HG03103 (cell line): ENCODE measurements at regions not wholly inside any gene's neighbourhood (a gene's known extent, or its start where the extent isn't known, plus 50 kb on each side); places are given as distances from the start of the nearest gene placed in this dataset.
"Not testable (repeated sequence)": the region's sequence is repeated elsewhere in the genome, so short reads cannot be mapped to it uniquely, and the experiment has no call there.

ENCODE experiments used
- ATAC-seq: cut with Tn5 transposase; IDR thresholded peaks from one replicate; pipeline ENCODE4 v1.9.1; 2021; ENCODE audit warnings: low read depth; ENCODE audit not compliant: unreplicated experiment

DNA sequence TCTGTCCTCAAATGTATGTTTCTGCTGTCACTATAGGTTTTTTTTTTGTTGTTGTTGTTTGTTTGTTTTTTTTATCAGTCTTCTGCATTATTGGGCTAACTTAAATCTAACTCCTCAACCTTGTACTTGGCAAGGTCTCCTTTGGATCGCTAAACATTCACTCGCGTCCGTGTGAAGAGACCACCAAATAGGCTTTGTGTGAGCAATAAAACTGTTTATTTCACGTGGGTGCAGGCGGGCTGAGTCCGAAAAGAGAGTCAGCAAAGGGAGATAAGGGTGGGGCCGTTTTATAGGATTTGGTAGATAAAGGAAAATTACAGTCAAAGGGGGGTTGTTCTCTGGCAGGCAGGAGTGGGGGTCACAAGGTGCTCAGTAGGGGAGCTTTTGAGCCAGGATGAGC lies 845.6 kb upstream of the ANO3 start:
- not testable (repeated sequence) for ATAC-seq

DNA sequence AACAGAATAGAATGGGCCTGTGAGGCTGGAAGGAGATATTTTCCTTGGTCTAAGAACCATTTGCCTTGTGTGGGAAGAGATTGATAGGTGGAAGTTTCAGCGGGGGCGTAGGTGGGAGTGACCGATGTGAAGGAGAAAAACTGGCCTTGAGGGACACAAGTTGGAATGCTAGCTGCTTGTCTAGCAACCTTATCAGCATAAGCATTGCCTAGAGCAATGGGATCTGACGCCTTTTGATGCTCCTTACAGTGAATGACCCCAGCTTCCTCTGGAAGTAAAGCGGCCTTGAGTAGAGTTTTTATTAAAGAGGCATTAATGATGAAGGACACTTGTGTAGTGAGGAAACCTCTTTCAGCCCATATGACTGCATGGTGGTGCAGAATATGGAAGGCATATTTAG lies 843.8 kb upstream of the ANO3 start:
- ATAC-seq, result not testable (repeated sequence)

GRCh38 chr11:25501426-25501825 lies 830.5 kb upstream of the ANO3 start:
- ATAC-seq, result not testable (repeated sequence)

DNA sequence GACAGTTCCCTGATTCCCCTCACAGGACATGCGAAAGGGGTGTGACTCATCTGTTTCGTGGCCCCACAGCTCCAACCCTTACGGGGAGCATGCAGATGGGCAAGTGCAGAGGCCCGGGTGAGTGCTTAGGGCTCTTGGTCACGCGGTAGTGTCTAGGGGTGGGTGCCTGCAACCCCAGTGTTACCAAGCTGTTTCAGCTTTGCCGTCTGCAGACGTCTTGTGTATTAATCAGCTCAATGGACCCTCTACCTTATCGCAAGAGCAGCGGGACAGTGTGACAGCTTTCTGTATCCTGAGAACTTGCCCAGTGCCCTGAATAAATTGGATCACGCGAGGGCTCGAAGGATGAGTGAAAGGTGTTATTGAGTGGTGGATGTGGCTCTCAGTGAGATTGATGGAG lies 816.4 kb upstream of the ANO3 start:
- no peak for ATAC-seq

DNA sequence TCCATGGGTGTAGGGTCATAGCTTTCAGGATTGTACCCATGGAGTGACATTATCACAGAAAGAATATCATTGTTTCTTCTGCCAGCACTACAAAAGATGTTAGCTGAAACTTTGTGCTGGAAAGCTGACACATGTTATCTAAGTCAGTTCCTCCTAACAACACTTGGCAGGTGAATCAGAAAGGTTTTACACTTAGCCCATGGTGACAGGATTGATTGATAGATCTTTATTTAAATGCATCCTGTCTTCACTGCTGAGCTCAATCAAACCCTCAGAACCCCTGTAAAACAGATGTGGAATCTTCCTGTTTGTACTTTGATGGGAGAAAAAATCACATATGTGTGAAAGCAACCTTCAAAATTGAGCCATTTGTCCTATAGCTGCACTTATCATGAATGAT lies 811.5 kb upstream of the ANO3 start:
- no peak for ATAC-seq

GRCh38 chr11:25527841-25528240 lies 804.1 kb upstream of the ANO3 start:
- no peak for ATAC-seq

DNA sequence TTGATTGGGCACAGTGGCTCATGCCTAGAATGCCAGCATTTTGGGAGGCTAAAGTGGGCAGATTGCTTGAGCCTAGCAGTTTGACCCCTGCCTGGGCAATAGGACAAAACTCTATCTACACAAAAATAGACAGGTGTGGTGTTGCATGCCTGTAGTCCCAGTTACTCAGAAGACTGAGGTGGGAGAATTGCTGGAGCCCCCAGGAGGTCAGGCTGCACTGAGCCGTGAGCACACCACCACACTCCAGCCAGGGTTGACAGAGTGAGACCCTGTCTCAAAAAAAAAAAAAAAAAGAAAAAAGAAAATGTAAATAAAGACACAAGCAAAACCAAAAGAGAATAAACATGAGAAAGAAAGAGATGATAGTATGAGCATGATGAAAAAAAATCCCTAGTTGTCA lies 802.4 kb upstream of the ANO3 start:
- ATAC-seq, result no peak

DNA sequence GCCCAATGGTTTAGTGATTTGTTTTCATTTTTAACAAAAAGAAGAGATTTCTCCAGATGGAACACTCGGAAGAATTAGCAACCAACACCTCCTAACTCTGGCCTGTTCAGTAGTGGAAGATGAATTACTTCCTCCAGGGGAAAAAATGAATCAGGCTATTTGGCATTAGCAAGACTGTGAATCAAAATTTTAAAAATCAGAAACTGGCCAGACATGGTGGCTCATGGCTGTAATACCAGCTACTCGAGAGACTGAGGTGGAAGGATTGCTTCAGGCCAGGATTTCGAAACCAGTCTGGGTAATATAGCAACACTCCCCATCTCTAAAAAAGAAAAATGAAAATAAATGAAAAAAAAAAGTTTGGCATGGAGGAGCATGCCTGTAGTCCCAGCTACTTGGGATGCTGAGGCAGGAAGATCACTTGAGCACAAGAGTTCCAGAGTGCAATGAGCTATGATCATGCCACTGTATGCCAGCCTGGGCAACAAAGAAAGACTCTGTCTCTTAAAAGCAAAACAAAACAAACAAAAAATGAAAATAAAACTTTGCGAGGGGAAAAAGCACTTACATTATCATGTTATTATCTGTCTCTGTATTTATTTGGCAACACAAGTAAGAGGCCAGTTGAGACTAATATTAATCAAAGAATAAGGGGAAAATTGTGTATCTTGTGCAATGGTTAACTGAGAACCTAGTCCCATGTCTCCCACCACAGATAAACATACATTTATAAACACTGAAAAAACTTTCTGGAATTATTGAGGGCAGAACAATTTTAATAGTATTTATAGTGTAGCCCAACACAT lies 796.3 kb upstream of the ANO3 start:
- no peak for ATAC-seq

GRCh38 chr11:25536289-25536688 lies 795.6 kb upstream of the ANO3 start:
- ATAC-seq, result no peak

DNA sequence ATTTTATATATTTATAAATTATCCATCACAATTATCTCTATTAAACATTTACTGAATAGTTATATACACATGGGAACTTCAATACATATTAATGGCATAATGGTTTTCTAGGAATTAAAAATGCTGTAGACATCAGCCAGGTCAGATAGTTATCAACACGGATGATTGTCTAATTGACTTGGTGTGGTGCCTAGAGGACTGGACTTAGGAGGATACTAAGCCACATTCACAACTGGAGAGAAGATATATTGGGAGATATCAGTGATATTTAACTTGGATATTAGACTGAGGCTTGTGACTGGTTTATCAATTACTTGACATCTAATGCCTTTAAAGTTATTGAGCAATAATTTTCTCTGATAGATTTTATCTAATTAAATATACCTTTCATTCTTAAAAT lies 794.5 kb upstream of the ANO3 start:
- ATAC-seq, result no peak

- no peak for ATAC-seq
Measured at GRCh38 chr11:25547292-25547691, 784.6 kb upstream of the ANO3 start.

DNA sequence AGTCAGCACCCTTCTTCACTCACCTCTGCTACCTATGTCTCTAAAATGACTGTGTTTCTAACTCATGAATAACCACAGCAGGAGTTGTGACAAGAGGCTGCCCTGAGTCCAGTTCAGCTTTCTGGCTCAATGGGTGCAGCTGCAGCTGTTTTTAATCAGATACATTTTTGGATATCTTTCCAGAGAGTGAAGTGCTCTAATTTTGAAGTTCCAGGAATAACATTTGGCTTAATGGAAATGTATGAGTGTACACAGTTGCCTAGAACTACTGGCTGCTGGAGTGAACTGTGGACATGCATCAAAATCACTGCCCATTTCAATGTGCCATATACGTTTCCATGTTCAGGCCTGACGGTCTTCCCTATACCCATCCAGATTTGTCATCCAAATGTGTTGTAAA lies 769.5 kb upstream of the ANO3 start:
- ATAC-seq, result no peak

DNA sequence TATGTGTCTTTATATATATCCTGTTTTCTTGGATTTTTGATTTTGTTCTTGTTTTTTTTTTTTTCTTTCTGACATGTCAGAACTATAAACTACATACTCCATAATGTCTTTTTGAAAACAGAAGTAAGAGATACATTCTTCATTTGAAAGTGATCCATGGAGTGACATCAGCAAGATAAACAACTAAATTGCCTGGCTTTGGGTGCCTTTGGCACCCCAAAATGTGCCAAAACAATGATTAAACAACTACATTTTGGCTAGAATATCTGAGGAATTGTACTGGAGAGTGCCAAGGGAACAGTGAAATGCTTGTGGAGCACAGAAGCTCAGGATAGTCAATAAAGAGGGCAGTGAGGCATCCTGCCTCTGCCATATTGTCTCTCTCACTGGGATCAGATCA lies 766.1 kb upstream of the ANO3 start:
- ATAC-seq, result no peak

DNA sequence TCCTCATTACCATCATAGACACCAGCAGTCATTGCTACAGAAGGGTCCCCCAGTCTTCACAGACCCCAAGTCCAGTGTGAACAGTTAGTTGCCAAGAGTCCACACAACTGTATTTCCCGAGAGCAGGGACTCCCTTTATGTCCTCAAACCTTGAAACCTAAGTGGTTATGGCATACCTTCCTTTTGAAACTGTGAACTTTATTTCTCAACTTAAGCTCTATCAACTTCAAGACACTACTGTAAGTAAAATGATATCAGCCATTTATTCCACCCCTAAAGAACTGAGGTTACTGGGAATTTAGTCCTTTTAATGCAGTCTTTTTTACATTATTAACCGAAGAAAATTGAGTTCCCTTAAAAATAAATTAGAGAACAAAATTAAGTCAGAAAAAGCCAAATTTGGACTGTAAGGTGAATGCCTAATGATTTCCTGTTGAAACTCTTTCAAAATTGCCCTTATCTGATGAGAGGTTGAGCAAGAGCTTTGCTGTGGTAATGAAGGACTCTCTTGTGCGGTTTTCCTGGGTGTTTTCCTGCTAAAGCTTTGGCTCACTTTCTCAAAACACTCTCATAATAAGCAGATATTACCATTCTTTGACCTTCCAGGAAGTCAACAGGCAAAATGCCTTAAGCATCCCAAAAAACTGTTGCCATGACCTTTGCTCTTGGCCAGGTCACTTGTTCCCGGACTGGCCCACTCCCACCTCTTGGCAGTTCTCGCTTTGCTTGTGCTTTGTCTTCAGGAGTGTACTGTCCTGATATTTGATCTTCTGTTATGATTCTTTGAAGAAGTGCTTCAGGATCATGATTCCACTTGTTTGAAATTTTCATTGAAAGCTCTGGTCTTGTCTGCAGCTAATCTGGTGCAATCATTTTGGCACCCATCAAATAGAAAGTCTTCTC lies 765.4 kb upstream of the ANO3 start:
- ATAC-seq, result no peak

- no peak for ATAC-seq
Measured at GRCh38 chr11:25576320-25576719, 755.6 kb upstream of the ANO3 start.

DNA sequence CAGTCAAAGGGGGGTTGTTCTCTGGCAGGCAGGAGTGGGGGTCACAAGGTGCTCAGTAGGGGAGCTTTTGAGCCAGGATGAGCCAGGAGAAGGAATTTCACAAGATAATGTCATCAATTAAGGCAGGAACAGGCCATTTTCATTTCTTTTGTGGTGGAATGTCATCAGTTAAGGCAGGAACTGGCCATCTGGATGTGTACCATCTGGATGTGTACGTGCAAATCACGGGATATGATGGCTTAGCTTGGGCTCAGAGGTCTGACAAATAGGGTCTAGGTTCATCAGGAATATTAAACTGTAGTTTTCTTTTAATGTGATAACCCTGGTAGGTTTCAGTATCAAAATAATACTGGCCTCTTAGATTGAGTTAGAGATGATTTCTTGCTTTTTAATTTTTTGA lies 752.4 kb upstream of the ANO3 start:
- not testable (repeated sequence) for ATAC-seq

DNA sequence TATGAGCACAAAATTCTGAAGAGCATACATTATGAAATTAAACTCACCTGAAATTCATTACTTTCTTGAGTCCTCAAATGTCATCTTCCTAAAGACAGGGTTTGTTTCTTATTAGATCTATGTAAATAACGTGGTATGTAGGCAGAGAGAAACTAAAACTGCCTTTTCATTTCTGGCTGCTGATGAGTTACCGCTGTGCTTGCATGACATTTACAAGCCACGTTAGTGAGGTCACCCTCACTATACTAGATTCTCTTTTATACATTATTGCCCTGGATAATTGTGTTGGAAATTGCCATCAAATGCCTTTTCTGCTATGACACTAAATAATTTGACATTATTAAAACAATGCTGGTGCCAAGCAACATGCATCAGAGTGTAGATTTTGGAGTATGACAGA lies 748.3 kb upstream of the ANO3 start:
- ATAC-seq, result no peak

GRCh38 chr11:25587496-25587895 lies 744.4 kb upstream of the ANO3 start:
- ATAC-seq, result no peak

GRCh38 chr11:25593221-25593620 lies 738.7 kb upstream of the ANO3 start:
- ATAC-seq, result no peak

GRCh38 chr11:25596701-25597100 lies 735.2 kb upstream of the ANO3 start:
- ATAC-seq, result no peak

DNA sequence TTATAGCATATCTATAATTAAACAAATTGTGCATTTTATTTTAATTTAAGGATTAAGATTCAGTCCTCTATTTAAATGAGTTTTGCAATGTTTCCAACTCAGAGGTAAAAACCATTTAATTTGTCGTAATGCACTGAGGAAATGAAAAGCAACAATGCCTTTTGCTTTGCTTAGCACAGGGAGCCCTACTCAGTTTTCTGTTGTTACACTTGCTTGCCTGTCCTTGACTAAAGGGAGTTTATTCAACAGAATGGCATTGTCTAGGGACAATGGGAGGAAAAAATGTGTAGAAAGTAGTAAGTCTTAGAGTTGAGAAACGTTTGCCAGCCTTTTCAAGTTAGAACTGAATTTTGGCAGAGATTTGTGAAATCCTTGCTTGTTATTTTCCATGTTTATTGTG lies 734.2 kb upstream of the ANO3 start:
- ATAC-seq, result no peak

DNA sequence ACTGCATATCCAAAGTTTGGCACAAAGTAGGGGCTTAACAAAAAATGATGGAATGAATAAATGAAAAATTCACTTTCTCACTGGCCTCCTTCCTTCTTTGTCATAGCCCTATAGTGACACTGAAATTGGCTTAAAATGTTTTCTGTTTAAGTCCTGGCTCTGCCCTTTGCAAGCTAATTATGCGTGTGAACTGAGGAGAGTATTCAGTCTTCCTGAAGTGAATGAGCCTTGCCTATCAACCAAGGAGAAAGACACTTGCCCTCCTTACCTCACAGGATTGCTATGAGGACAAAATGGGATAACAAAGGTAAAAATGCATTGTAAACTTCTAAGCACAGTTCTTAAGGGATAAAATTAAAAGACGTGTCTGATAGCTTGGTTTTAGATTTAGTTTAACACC lies 729.8 kb upstream of the ANO3 start:
- no peak for ATAC-seq
